Mesenchymal stem cell (in vitro differentiated cells and primary cell): ENCODE measurements at regions not wholly inside any gene's neighbourhood (a gene's known extent, or its start where the extent isn't known, plus 50 kb on each side); places are given as distances from the start of the nearest gene placed in this dataset.

Source experiments
- DNase-seq: peaks from one replicate; pipeline ENCODE4 v3.0.0-alpha.2; 2013
- H2AFZ ChIP-seq: one replicate; pipeline ENCODE4 v1.6.1; 2013; ENCODE audit warnings: low read depth, mild to moderate bottlenecking, control low read depth, inconsistent platforms, low read length, moderate library complexity
- H2AK5ac ChIP-seq: 2 replicates; pipeline ENCODE4 v1.6.1; 2013; ENCODE audit warnings: low read length, moderate library complexity, mild to moderate bottlenecking, inconsistent platforms; ENCODE audit not compliant: severe bottlenecking
- H2BK120ac ChIP-seq: one replicate; pipeline ENCODE4 v1.6.1; 2013; ENCODE audit warnings: low read depth, mild to moderate bottlenecking, inconsistent platforms, low read length, moderate library complexity
- H2BK12ac ChIP-seq, 2 experiments: one replicate each; pipeline ENCODE4 v1.6.1; 2013; ENCODE audit warnings: inconsistent platforms in 2 of 2, low read length in 2 of 2, mild to moderate bottlenecking in 2 of 2, moderate library complexity in 2 of 2, control low read depth in 1 of 2
- H2BK15ac ChIP-seq: one replicate; pipeline ENCODE4 v1.6.1; 2013; ENCODE audit warnings: mild to moderate bottlenecking, low read depth, inconsistent platforms; ENCODE audit not compliant: poor library complexity, severe bottlenecking
- H2BK5ac ChIP-seq: 2 replicates; pipeline ENCODE4 v1.6.1; 2013; ENCODE audit warnings: low read depth, mild to moderate bottlenecking, low read length, control low read depth, inconsistent platforms; ENCODE audit not compliant: poor library complexity, severe bottlenecking
- H3K14ac ChIP-seq, 2 experiments: one replicate each; pipeline ENCODE4 v1.6.1; 2013; ENCODE audit warnings: inconsistent platforms in 2 of 2, low read length in 2 of 2, control low read depth in 1 of 2, mild to moderate bottlenecking in 1 of 2, moderate library complexity in 1 of 2
- H3K18ac ChIP-seq, 2 experiments: one replicate each; pipeline ENCODE4 v1.6.1; 2013; ENCODE audit warnings: inconsistent platforms in 2 of 2, low read length in 2 of 2, control low read depth in 1 of 2, low read depth in 1 of 2, mild to moderate bottlenecking in 1 of 2
- H3K23ac ChIP-seq, 2 experiments: one replicate each; pipeline ENCODE4 v1.6.1; 2013; ENCODE audit warnings: inconsistent platforms in 2 of 2, low read length in 2 of 2, mild to moderate bottlenecking in 2 of 2, moderate library complexity in 2 of 2, control low read depth in 1 of 2
- H3K27ac ChIP-seq: 2 replicates; pipeline ENCODE4 v1.5.1; 2013; ENCODE audit warnings: mild to moderate bottlenecking, moderate library complexity, low read length, control low read depth, inconsistent platforms; ENCODE audit not compliant: poor library complexity, severe bottlenecking
- H3K27me3 ChIP-seq, 2 experiments: 2 replicates each; pipeline versions ENCODE4 v1.6.1 to v1.7.0; 2013; ENCODE audit warnings: low read length in 2 of 2, mild to moderate bottlenecking in 2 of 2, moderate library complexity in 2 of 2, control low read depth in 1 of 2, inconsistent platforms in 1 of 2; ENCODE audit not compliant: control insufficient read depth in 1 of 2, insufficient read depth in 1 of 2
- H3K36me3 ChIP-seq, 2 experiments: 2 replicates each; pipeline versions ENCODE4 v1.6.1 to v1.7.0; 2013; ENCODE audit warnings: low read length in 2 of 2, control low read depth in 1 of 2, inconsistent platforms in 1 of 2, low read depth in 1 of 2, mild to moderate bottlenecking in 1 of 2; ENCODE audit not compliant: insufficient read depth in 2 of 2, control insufficient read depth in 1 of 2
- H3K4ac ChIP-seq, 2 experiments: one replicate each; pipeline ENCODE4 v1.6.1; 2013; ENCODE audit warnings: inconsistent platforms in 2 of 2, low read length in 2 of 2, mild to moderate bottlenecking in 2 of 2, moderate library complexity in 2 of 2, control low read depth in 1 of 2, low read depth in 1 of 2
- H3K4me1 ChIP-seq: 2 replicates; pipeline ENCODE4 v1.6.1; 2013; ENCODE audit warnings: low read depth, low read length, control low read depth; ENCODE audit not compliant: control insufficient read depth, insufficient read depth
- H3K4me2 ChIP-seq: 2 replicates; pipeline ENCODE4 v1.6.1; 2013; ENCODE audit warnings: low read length, mild to moderate bottlenecking, inconsistent platforms; ENCODE audit not compliant: poor library complexity, severe bottlenecking
- H3K4me3 ChIP-seq, 2 experiments: 2 replicates each; pipeline versions ENCODE4 v1.5.1 to v1.7.0; 2013; ENCODE audit warnings: low read length in 2 of 2, mild to moderate bottlenecking in 2 of 2, control low read depth in 1 of 2, low read depth in 1 of 2; ENCODE audit not compliant: insufficient read depth in 1 of 2
- H3K79me1 ChIP-seq: replicated peaks from 2 replicates; pipeline ENCODE4 v1.6.1; 2013; ENCODE audit warnings: mild to moderate bottlenecking, control low read depth, low read length, inconsistent platforms; ENCODE audit not compliant: poor library complexity, severe bottlenecking
- H3K9ac ChIP-seq: 2 replicates; pipeline ENCODE4 v1.7.0; 2013; ENCODE audit warnings: mild to moderate bottlenecking, low read length, moderate library complexity
- H3K9me3 ChIP-seq: 2 replicates; pipeline ENCODE4 v1.7.0; 2013; ENCODE audit warnings: mild to moderate bottlenecking, low read length; ENCODE audit not compliant: control insufficient read depth
- H4K8ac ChIP-seq: one replicate; pipeline ENCODE4 v1.6.1; 2013; ENCODE audit warnings: inconsistent platforms, mild to moderate bottlenecking, low read length, moderate library complexity
- H4K91ac ChIP-seq: one replicate; pipeline ENCODE4 v1.6.1; 2013; ENCODE audit warnings: mild to moderate bottlenecking, low read length, inconsistent platforms
- WGBS: methylation state at CpG from one replicate; pipeline ENCODE4 v1.1.7; 2013; ENCODE audit warnings: mixed read lengths; 5-methylcytosine and 5-hydroxymethylcytosine counted together

DNA sequence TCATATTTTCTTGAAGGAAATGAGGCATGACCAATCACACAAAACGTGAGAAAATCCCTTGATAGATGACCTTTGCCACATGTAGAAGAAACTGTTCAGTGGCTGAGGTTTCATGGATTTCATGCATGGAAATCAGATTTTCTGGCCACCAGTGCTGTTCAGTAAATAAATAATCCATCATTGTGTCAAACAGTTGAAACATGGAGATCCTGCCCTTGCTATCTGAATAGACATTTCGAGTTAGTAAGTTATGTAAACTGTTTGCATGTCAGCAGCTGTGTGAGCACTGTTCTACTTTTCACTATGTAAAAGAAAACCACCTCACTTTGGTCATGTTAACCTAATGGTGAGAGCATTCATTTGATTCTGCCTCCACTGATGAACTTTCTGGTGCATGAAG, 793.9 kb upstream of the EPHA7 start:
- Histone ChIP-seq H2BK5ac (no peak overlapping the region), H3K18ac (no peak overlapping the region), H3K23ac (no peak overlapping the region), H3K4me3 (no peak overlapping the region), H3K27ac (no peak overlapping the region), H3K27me3 (no peaks in the 10 kb centered on the region), H3K36me3 (no peaks in the 10 kb centered on the region), H3K9ac (no peak overlapping the region), H3K9me3 (peaks cover 2% of the 10 kb centered on the region), H4K8ac (no peak overlapping the region), H2AFZ (no peak overlapping the region), H3K14ac (no peak overlapping the region), H3K79me1 (no peaks in the 10 kb centered on the region), H3K4me1 (no peaks in the 10 kb centered on the region), H3K4ac (no peak overlapping the region), H3K4me2 (no peak overlapping the region), H2BK120ac (no peak overlapping the region), H2BK15ac (no peak overlapping the region), H4K91ac (no peak overlapping the region), H2AK5ac (no peak overlapping the region), H2BK12ac (no peak overlapping the region)
- WGBS: 36% methylated on average over 1 of the region's 2 CpGs
- peak; percentile 8 for DNase-seq

DNA sequence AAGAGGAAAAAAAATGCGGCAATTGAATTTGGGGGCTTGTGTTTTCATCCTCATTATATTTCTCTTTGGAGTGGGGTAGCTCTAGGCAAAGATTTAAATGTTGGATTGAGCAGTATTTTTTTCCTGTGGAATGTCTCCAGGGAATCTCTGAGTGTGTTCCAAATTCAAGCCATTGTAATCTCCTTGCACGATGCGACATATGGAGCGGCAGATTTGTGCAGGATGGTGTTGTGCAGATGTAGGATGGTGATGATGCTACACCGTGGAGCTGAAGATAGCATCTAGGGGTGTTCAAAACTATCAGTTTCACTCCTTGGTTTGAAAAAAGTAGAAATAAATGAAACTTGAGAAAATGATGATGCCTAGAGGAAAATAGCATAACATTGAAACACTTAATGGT, 777.5 kb upstream of the EPHA7 start:
- H4K91ac ChIP-seq: no peak overlapping the region
- no peaks in the 10 kb centered on the region for H3K36me3 ChIP-seq
- no peak overlapping the region for H3K27ac ChIP-seq
- H2BK12ac ChIP-seq: no peak overlapping the region
- H3K14ac ChIP-seq: no peak overlapping the region
- H3K4me3 ChIP-seq: no peak overlapping the region
- no peaks in the 10 kb centered on the region for H3K9me3 ChIP-seq
- WGBS: 93% methylated on average over 5 of the region's 5 CpGs
- H4K8ac ChIP-seq: no peak overlapping the region
- H3K4me2 ChIP-seq: no peak overlapping the region
- H3K18ac ChIP-seq: no peak overlapping the region
- no peak overlapping the region for H3K4ac ChIP-seq
- no peak overlapping the region for H2BK15ac ChIP-seq
- no peak overlapping the region for H2AFZ ChIP-seq
- H2AK5ac ChIP-seq: no peak overlapping the region
- no peak overlapping the region for H2BK120ac ChIP-seq
- no peak overlapping the region for H3K9ac ChIP-seq
- no peaks in the 10 kb centered on the region for H3K4me1 ChIP-seq
- no peaks in the 10 kb centered on the region for H3K27me3 ChIP-seq
- no peaks in the 10 kb centered on the region for H3K79me1 ChIP-seq
- H2BK5ac ChIP-seq: no peak overlapping the region
- DNase-seq: no peak
- no peak overlapping the region for H3K23ac ChIP-seq

DNA sequence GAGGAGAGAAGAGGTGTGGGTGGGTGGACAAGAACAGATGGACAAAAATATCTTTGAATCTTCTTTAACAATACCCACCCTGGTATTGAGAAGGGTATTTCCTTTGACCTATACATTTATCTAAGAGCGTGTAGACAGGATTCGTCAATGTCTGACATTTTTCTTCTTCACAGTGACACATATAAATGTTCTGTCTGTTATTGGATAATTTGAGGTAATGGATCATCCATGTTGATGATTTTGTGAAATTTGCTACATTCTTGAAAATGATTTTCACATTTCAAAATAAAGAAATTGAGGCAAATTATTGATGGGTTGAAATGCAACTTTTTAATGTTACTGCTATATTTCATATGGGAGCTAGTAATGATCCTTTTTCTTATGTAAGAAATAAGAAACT, 770.7 kb upstream of the EPHA7 start:
- no peak overlapping the region for H2AFZ ChIP-seq
- no peak overlapping the region for H3K9ac ChIP-seq
- no peak overlapping the region for H3K27ac ChIP-seq
- no CpG with 5 or more reads among the region's 2 CpGs for WGBS
- no peak overlapping the region for H4K8ac ChIP-seq
- H3K27me3 ChIP-seq: no peaks in the 10 kb centered on the region
- no peaks in the 10 kb centered on the region for H3K36me3 ChIP-seq
- no peak overlapping the region for H3K18ac ChIP-seq
- no peak overlapping the region for H2BK120ac ChIP-seq
- H2BK5ac ChIP-seq: no peak overlapping the region
- no peak for DNase-seq
- no peak overlapping the region for H2AK5ac ChIP-seq
- no peak overlapping the region for H2BK15ac ChIP-seq
- peaks cover 3% of the 10 kb centered on the region for H3K9me3 ChIP-seq
- no peak overlapping the region for H3K4me3 ChIP-seq
- no peak overlapping the region for H2BK12ac ChIP-seq
- no peak overlapping the region for H3K14ac ChIP-seq
- no peak overlapping the region for H3K4ac ChIP-seq
- H3K4me2 ChIP-seq: no peak overlapping the region
- H4K91ac ChIP-seq: no peak overlapping the region
- H3K79me1 ChIP-seq: no peaks in the 10 kb centered on the region
- H3K23ac ChIP-seq: no peak overlapping the region
- no peaks in the 10 kb centered on the region for H3K4me1 ChIP-seq

DNA sequence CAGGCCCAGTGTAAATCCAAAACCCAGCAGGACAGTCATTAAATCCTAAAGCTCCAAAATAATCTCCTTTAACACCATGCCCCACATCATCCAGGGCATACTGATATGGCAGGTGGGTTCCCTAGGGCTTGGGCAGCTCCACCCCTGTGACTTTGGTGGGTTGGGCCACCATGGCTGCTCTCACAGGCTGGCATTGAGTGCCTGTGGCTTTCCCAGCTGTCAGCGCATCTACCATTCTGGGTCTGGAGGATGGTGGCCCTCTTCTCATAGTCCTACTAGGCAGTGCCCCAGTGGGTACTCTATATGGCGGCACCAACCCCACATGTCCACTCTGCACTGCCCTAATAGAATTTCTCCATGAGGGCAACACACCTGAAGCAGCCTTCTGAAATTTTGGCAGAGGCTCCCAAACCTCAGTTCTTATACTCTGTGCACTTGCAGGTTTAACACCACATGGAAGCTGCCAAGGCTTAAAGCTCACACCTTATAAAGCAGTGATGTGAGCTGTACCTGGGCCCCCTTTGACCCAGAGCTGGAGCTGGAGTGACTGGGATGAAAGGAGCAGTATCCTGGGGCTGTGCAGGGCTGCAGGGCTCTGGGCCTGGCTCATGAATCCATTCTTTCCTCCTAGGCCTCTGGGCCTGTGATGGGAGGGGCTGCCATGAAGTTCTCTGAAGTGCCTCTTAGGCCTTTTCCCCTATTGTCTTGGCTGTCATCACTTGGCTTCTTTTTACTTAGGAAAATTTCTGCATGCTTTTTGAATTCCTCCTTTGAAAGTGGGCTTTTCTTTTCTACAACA, 765.5 kb upstream of the EPHA7 start:
- H2BK5ac ChIP-seq: no peak overlapping the region
- no peak overlapping the region for H2BK12ac ChIP-seq
- no peak overlapping the region for H3K4ac ChIP-seq
- H3K27ac ChIP-seq: no peak overlapping the region
- no peak overlapping the region for H2BK15ac ChIP-seq
- no peak overlapping the region for H2AK5ac ChIP-seq
- H2AFZ ChIP-seq: no peak overlapping the region
- H3K23ac ChIP-seq: no peak overlapping the region
- no peak overlapping the region for H3K9ac ChIP-seq
- no peak overlapping the region for H2BK120ac ChIP-seq
- H3K79me1 ChIP-seq: no peaks in the 10 kb centered on the region
- no peak overlapping the region for H3K4me3 ChIP-seq
- H3K27me3 ChIP-seq: no peaks in the 10 kb centered on the region
- no peak for DNase-seq
- no peak overlapping the region for H3K14ac ChIP-seq
- H3K36me3 ChIP-seq: no peaks in the 10 kb centered on the region
- H3K4me2 ChIP-seq: no peak overlapping the region
- H3K18ac ChIP-seq: no peak overlapping the region
- H4K8ac ChIP-seq: no peak overlapping the region
- peaks cover 7% of the 10 kb centered on the region for H3K9me3 ChIP-seq
- no peaks in the 10 kb centered on the region for H3K4me1 ChIP-seq
- WGBS: 100% methylated on average over 2 of the region's 2 CpGs
- no peak overlapping the region for H4K91ac ChIP-seq
